ENCODE measurements at regions not wholly inside any gene's neighbourhood (a gene's known extent, or its start where the extent isn't known, plus 50 kb on each side); places are given as distances from the start of the nearest gene placed in this dataset.

DNA sequence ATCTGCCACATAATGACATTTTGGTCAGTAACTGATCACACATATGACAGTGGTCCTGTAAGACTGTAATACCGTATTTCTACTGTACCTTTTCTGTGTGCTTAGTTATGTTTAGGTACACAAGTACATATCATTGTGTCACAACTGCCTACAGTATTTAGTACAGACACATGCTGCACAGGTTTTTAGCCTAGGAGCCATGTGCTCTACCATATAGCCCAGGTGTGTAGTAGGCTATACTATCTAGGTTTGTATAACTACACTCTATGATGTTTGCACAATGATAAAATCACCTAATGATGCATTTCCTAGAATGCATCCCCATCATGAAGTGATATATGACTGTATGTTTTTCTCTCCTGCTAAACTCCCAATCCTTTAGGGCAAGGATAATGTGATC is 61.2 kb upstream of the MIR17HG start:
- DNase-seq, result no peak

DNA sequence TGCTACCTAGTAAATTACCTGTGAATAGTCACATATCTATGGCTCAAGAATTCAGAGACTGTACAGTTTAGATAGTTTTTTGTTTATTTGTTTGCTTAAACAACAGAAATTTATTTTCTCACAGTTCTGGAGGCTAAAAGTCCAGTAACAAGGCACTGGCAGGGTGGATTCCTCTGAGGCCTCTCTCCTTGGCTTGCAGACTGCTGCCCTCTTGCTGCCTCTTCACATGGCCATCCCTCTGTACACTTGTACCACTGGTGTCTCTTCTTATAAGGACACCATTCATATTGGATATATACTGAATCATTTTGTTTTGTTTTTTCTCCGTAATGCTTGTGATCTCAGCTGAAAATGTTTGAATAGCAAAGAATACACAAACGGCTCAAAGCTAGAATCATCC is 56.4 kb upstream of the MIR17HG start:
- DNase-seq, result no peak

DNA sequence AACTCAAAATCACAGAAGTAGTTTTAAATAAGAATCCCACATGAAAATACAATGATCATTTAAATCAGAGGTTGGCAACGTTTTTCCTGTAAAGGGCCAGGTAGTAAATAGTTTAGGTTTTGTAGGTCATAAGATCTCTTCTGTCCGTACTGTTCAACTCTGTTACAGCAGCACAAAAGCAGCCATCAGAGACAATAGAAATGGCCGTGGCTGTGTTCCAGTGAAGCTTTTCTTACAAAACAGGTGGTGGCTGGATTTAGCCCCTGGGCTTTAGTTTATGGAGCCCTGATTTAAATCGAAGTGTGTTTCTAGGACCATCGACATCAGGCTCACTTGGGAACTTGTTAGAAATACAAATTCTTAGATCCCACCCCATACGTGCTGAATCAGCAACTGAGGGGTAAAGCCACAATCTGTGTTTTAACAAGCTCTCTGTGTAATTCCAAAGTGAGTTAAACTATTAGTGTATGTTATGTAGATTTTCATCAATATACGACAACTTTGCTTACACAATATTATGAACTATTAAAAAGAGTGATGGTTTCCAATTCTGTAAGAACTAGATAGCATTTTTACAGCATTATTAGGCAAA is 54.8 kb upstream of the MIR17HG start:
- DNase-seq, result no peak

DNA sequence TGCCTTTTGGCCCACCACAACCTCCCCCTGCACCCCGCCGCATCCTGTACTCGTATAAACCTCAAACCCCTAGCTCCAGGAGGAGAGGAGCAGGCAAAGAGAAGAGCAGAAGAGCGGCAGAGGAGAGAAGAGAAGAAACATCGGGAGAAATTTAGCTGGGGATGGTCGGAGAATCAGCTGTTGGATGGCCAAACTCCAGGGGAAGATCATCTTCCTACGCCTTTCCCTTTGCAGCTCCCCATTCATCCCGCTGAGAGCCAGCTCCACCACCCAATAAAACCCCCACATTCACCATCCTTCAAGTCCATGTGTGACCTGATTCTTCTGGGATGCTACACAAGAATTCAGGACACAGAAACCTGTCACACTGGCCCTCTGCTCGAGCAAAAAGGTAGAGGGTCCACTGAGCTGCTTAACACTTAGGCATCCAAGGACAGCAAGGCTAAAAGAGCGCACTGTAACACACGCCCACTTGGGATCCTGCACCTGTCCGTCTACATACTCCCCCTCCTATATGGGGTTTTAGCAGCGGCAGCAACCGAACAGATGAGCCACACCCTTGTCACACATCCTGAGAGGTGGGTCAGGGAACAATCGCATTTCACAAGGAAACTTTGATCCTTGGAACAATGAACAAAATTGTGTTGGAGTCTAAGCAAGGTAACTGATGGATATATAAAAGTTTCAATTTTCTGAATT is 51.6 kb upstream of the MIR17HG start:
- DNase-seq, result no peak

DNA sequence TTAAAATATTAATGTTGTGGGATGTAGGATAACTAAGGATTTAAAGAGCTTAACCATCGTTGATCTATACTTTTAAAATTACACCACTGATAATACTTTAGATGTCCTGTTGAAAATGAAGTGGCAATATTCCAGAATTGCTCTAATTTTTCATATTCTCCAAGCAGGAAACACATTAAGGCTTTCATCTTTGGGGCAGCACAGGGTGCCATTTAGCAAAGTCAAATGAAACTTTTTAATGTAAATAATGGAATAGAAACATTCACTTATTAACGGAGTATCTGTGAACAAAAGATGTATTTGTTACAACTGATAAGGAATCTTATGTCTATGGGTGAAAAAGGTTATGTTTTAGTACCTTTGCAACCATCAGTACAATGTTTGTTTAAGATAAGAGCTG is 50.0 kb upstream of the MIR17HG start:
- DNase-seq, result no peak
